ENCODE measurements at regions not wholly inside any gene's neighbourhood (a gene's known extent, or its start where the extent isn't known, plus 50 kb on each side); places are given as distances from the start of the nearest gene placed in this dataset.

DNA sequence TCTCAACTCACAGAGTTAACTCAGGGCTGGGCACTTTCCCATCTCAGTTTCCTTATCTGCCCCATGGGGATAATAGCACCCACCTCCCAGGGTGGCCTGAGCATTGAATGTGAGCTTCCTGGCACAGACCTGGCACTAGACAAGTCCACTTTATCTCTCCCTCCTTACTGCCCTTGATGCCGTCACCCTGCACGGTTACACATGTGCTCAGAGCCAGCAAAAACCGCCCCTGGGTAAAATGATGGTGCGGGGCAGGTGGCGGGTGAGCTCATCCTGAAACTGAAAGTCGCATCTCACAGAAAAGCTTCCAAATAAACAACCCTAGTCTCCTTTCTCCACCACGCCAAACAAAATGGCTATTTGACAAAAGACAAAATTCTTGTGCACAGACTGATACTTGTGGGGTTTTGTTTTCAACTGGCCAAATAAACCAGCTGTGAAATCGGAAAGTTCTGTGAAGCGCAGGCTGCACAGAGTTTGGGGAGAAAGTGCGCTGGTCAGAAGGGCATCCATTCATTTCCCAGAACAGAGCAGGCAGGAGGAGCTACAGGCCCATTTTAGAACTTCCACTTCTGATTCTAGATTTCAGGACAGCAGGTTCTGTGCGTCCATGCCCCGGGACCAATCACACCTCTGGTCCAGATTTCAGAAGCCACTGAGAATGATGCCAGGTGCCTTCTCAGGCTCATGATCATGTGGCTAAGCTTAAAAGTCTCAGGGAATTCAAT is 138.1 kb downstream of the SHANK2 start:
- Histone ChIP-seq H3K27ac (no peak overlapping the region), H3K36me3 (no peaks in the 10 kb centered on the region), H3K27me3 (ENCODE audit: insufficient read depth, low read depth, severe bottlenecking) (no peaks in the 10 kb centered on the region), H3K4me3 (ENCODE audit: low read depth, low read length) (no peak overlapping the region), H3K9me3 (ENCODE audit: severe bottlenecking) (no peaks in the 10 kb centered on the region)
- TF ChIP-seq, protein P1, sequence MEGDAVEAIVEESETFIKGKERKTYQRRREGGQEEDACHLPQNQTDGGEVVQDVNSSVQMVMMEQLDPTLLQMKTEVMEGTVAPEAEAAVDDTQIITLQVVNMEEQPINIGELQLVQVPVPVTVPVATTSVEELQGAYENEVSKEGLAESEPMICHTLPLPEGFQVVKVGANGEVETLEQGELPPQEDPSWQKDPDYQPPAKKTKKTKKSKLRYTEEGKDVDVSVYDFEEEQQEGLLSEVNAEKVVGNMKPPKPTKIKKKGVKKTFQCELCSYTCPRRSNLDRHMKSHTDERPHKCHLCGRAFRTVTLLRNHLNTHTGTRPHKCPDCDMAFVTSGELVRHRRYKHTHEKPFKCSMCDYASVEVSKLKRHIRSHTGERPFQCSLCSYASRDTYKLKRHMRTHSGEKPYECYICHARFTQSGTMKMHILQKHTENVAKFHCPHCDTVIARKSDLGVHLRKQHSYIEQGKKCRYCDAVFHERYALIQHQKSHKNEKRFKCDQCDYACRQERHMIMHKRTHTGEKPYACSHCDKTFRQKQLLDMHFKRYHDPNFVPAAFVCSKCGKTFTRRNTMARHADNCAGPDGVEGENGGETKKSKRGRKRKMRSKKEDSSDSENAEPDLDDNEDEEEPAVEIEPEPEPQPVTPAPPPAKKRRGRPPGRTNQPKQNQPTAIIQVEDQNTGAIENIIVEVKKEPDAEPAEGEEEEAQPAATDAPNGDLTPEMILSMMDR (IDR thresholded peaks at IDR 0.05; ENCODE audit: low read depth, low read length) = no peak
- DNase-seq = no peak

GRCh38 chr11:71112990-71113389 is 139.4 kb downstream of the SHANK2 start:
- no peak overlapping the region for H3K27ac ChIP-seq
- H3K27me3 ChIP-seq (ENCODE audit: insufficient read depth, low read depth, severe bottlenecking) = no peaks in the 10 kb centered on the region
- H3K36me3 ChIP-seq = no peaks in the 10 kb centered on the region
- H3K9me3 ChIP-seq (ENCODE audit: severe bottlenecking) = no peaks in the 10 kb centered on the region
- DNase-seq = no peak
- no peak overlapping the region for H3K4me3 ChIP-seq (ENCODE audit: low read depth, low read length)
- TF ChIP-seq, protein P1 (IDR thresholded peaks at IDR 0.05; ENCODE audit: low read depth, low read length) = no peak

DNA sequence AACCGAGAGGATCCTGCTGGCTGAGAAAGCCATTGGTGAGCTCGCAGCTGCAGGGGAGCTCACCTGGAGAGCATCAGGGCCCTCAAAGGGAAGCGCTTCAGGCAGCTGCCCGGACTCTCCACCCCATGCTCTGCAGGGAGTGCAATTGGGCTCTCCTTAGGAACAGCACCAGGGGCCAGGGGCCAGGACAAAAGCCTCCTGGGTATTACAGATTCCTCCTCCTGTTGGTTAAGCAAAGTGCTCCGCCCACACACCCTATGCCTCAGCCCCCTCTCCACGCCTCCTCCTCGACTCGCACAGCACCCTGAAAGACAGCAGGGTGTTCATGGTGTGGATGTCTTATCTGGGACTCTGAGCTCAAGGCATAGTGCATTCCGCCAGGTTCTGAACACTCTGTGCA is 139.9 kb downstream of the SHANK2 start:
- H3K36me3 ChIP-seq = no peaks in the 10 kb centered on the region
- no peak overlapping the region for H3K4me3 ChIP-seq (ENCODE audit: low read depth, low read length)
- no peaks in the 10 kb centered on the region for H3K9me3 ChIP-seq (ENCODE audit: severe bottlenecking)
- no peak for DNase-seq
- no peaks in the 10 kb centered on the region for H3K27me3 ChIP-seq (ENCODE audit: insufficient read depth, low read depth, severe bottlenecking)
- TF ChIP-seq, protein P1 (IDR thresholded peaks at IDR 0.05; ENCODE audit: low read depth, low read length) = no peak
- H3K27ac ChIP-seq = no peak overlapping the region

DNA sequence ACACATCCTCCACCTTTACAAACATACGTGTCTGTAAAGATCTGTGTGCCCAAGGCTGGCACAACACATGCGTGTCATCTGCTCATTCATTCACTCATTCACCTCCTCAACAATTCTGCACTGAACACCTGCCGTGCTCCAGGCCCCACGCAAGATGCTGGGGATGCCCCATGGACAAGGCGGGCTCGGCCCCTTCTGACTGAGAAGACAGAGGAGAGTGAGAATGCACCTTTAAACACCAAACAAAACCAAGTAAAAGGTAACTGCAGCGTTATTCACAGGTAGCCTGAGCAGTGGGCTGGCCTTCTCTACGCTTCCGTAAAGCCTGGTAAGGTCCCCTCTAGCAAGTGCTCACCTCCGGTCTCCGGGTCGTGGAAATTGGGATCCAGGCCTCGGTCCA is 142.8 kb downstream of the SHANK2 start:
- H3K27me3 ChIP-seq (ENCODE audit: insufficient read depth, low read depth, severe bottlenecking) = no peaks in the 10 kb centered on the region
- TF ChIP-seq, protein P1 (IDR thresholded peaks at IDR 0.05; ENCODE audit: low read depth, low read length) = no peak

DNA sequence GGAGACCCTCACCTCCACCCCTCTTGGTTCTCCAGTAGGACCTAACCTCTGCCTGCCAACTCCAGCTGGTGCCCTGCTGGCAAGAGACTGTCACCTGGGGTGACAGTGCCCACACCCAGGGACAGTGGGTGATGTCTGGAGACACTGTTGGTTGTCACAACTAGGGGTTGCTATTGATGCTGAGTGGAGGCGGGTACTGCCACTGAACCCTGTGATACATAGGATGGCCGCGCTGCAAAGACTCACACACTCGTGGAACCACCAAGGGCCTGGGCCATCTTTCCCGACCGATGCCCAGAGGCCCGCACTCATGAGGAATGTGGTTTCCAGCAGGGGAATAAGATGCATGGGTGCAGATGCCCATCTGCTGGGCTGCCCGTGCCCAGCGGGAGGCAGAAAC is 143.2 kb downstream of the SHANK2 start:
- no peaks in the 10 kb centered on the region for H3K36me3 ChIP-seq
- TF ChIP-seq, protein P1 (IDR thresholded peaks at IDR 0.05; ENCODE audit: low read depth, low read length) = no peak
- H3K27me3 ChIP-seq (ENCODE audit: insufficient read depth, low read depth, severe bottlenecking) = no peaks in the 10 kb centered on the region
- H3K9me3 ChIP-seq (ENCODE audit: severe bottlenecking) = no peaks in the 10 kb centered on the region
- no peak overlapping the region for H3K4me3 ChIP-seq (ENCODE audit: low read depth, low read length)
- DNase-seq = no peak
- no peak overlapping the region for H3K27ac ChIP-seq

More for the DNA sequence above, 142.8 kb downstream of the SHANK2 start:
- no peaks in the 10 kb centered on the region for H3K36me3 ChIP-seq
- H3K4me3 ChIP-seq (ENCODE audit: low read depth, low read length) = no peak overlapping the region
- no peaks in the 10 kb centered on the region for H3K9me3 ChIP-seq (ENCODE audit: severe bottlenecking)
- no peak for DNase-seq
- no peak overlapping the region for H3K27ac ChIP-seq
